NCI-H2171 treated with DMSO at 0.1 percent for 48 hours (cell line): ENCODE measurements at regions not wholly inside any gene's neighbourhood (a gene's known extent, or its start where the extent isn't known, plus 50 kb on each side); places are given as distances from the start of the nearest gene placed in this dataset.

Experiments
- DNase-seq: peaks from one replicate; lab custom pipeline; 2025; lab: John Stamatoyannopoulos, UW

- DNase-seq = no peak
Observed at GRCh38 chr6:125544819-125545218, 204.6 kb upstream of the HEY2 start.

- no peak for DNase-seq
Observed at GRCh38 chr6:125546841-125547251, 202.6 kb upstream of the HEY2 start.

GRCh38 chr6:125547381-125547780, 202.1 kb upstream of the HEY2 start:
- DNase-seq = no peak

GRCh38 chr6:125549202-125549884, 200.1 kb upstream of the HEY2 start:
- peak; percentile 16 for DNase-seq

GRCh38 chr6:125550892-125551291, 198.5 kb upstream of the HEY2 start:
- DNase-seq = no peak

- no peak for DNase-seq
Observed at GRCh38 chr6:125552819-125553218, 196.6 kb upstream of the HEY2 start.

GRCh38 chr6:125554456-125554855, 195.0 kb upstream of the HEY2 start:
- DNase-seq = no peak

- peak; percentile 11 for DNase-seq
Observed at GRCh38 chr6:125558241-125558843, 191.1 kb upstream of the HEY2 start.

- DNase-seq = peak; percentile 88
Observed at GRCh38 chr6:125558907-125559306, 190.5 kb upstream of the HEY2 start.

- no peak for DNase-seq
Observed at GRCh38 chr6:125562156-125562555, 187.3 kb upstream of the HEY2 start.

GRCh38 chr6:125564941-125565340, 184.5 kb upstream of the HEY2 start:
- DNase-seq = no peak

- no peak for DNase-seq
Observed at GRCh38 chr6:125567407-125567806, 182.0 kb upstream of the HEY2 start.

- no peak for DNase-seq
Observed at GRCh38 chr6:125568609-125569008, 180.8 kb upstream of the HEY2 start.

GRCh38 chr6:125570526-125570925, 178.9 kb upstream of the HEY2 start:
- no peak for DNase-seq

GRCh38 chr6:125571207-125571755, 178.2 kb upstream of the HEY2 start:
- no peak for DNase-seq

- DNase-seq = no peak
Observed at GRCh38 chr6:125574604-125575003, 174.8 kb upstream of the HEY2 start.

- DNase-seq = peak; percentile 76
Observed at GRCh38 chr6:125577124-125577662, 172.2 kb upstream of the HEY2 start.

- DNase-seq = peak; percentile 91
Observed at GRCh38 chr6:125584468-125584939, 164.9 kb upstream of the HEY2 start.

GRCh38 chr6:125585470-125585869, 164.0 kb upstream of the HEY2 start:
- no peak for DNase-seq

- DNase-seq = no peak
Observed at GRCh38 chr6:125586074-125586473, 163.4 kb upstream of the HEY2 start.

GRCh38 chr6:125586605-125587004, 162.8 kb upstream of the HEY2 start:
- DNase-seq = no peak

- no peak for DNase-seq
Observed at GRCh38 chr6:125587666-125588632, 161.5 kb upstream of the HEY2 start.
